Tibial nerve (tissue), 4 donors: ENCODE measurements at regions not wholly inside any gene's neighbourhood (a gene's known extent, or its start where the extent isn't known, plus 50 kb on each side); places are given as distances from the start of the nearest gene placed in this dataset.
"Not testable (repeated sequence)": the region's sequence is repeated elsewhere in the genome, so short reads cannot be mapped to it uniquely, and the experiment has no call there.

ENCODE experiments used
- EP300 ChIP-seq, 2 donors: sonication (generic); formaldehyde crosslinking; IDR thresholded peaks; one replicate each; pipeline ENCODE4 v1.6.1; 2017; ENCODE audit warnings: antibody characterized with exemption in 2 of 2, mild to moderate bottlenecking in 1 of 2
- POLR2A ChIP-seq, 2 donors: fragments of 450-650 bp; IDR thresholded peaks; one replicate each; pipeline ENCODE4 v1.6.1; 2017; ENCODE audit warnings: antibody characterized with exemption in 2 of 2, mild to moderate bottlenecking in 2 of 2, moderate library complexity in 2 of 2
- TF ChIP-seq, protein P1 (sequence below), 5 experiments: fragments of 200-600 bp in 3 of 5; fragments of 450-650 bp in 2 of 5; sonication (generic) in 3 of 5; IDR thresholded peaks; one replicate each; pipeline ENCODE4 v1.5.1; 2016 to 2019; ENCODE audit warnings: antibody characterized with exemption in 5 of 5, mild to moderate bottlenecking in 3 of 5, moderate library complexity in 2 of 5

DNA sequence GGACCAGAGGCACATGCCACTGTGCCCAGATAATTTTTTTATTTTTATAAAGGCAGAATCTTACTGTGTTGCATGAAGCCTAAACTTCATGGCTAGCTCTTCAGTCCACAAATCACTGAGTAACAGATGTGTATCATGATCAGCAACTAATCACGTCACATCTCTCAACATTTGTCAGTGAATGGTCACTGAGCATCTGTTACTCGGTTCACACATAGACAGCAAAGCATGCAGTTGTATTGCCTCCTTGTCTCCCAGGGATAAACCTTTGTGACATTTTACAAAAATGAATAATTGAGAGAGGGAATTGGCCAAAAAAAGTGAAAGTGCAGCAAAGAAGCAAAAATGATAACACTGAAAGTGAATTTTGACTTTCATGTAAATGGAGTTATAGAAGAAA lies 85.9 kb upstream of the BTG1 start:
- not testable (repeated sequence) for TF ChIP-seq POLR2A, EP300 (IDR thresholded peaks at IDR 0.05)
- TF ChIP-seq, protein P1, sequence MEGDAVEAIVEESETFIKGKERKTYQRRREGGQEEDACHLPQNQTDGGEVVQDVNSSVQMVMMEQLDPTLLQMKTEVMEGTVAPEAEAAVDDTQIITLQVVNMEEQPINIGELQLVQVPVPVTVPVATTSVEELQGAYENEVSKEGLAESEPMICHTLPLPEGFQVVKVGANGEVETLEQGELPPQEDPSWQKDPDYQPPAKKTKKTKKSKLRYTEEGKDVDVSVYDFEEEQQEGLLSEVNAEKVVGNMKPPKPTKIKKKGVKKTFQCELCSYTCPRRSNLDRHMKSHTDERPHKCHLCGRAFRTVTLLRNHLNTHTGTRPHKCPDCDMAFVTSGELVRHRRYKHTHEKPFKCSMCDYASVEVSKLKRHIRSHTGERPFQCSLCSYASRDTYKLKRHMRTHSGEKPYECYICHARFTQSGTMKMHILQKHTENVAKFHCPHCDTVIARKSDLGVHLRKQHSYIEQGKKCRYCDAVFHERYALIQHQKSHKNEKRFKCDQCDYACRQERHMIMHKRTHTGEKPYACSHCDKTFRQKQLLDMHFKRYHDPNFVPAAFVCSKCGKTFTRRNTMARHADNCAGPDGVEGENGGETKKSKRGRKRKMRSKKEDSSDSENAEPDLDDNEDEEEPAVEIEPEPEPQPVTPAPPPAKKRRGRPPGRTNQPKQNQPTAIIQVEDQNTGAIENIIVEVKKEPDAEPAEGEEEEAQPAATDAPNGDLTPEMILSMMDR (IDR thresholded peaks at IDR 0.05) = not testable (repeated sequence)
